HepG2 (cell line): ENCODE measurements at regions not wholly inside any gene's neighbourhood (a gene's known extent, or its start where the extent isn't known, plus 50 kb on each side); places are given as distances from the start of the nearest gene placed in this dataset.

Source experiments
- ATAC-seq: fragments of 200-7000 bp; cut with Tn5 transposase; 3 replicates; pipeline ENCODE4 v1.9.1; 2020; ENCODE audit warnings: mild to moderate bottlenecking, moderate library complexity
- BruUV-seq: library from RNA; stranded (reverse); fragments of 400-500 nt; replicated peaks from 2 replicates; lab custom pipeline; 2021; lab: Mats Ljungman, UMichigan
- CTCF ChIA-PET: fragments of 300-600 bp; formaldehyde crosslinking; extraction: SDS; loops from one replicate; lab custom pipeline; 2021; ENCODE audit warnings: low total read pairs, inconsistent platforms, low intra/inter-chr PET ratio; lab: Yijun Ruan, JAX
- POLR2A ChIA-PET: fragments of 350-600 bp; sonication (Branson Sonifier 250); formaldehyde crosslinking; loops from one replicate; lab custom pipeline; 2020; ENCODE audit warnings: antibody characterized with exemption, inconsistent platforms; lab: Yijun Ruan, JAX
- DNase-seq: peaks from one replicate; pipeline ENCODE4 v3.0.0-alpha.2; 2015; ENCODE audit warnings: low spot score
- FAIRE-seq: peaks from 3 replicates; lab custom pipeline; 2011; peaks lifted over from hg19 to GRCh38; lab: Jason Lieb, UNC
- H2AFZ ChIP-seq: one replicate; pipeline ENCODE4 v1.6.1; 2011; ENCODE audit warnings: low read length, inconsistent platforms
- H3K27ac ChIP-seq: fragments of 300-600 bp; 3 replicates; pipeline ENCODE4 v1.8.0; 2011; ENCODE audit warnings: mixed run types, mild to moderate bottlenecking, mixed read lengths, low read length, inconsistent platforms; ENCODE audit not compliant: insufficient read depth; ENCODE audit errors: extremely low read length
- H3K27me3 ChIP-seq, 2 experiments: fragments of 200-600 bp in 1 of 2; 2 replicates in 1 of 2; 3 replicates in 1 of 2; pipeline versions ENCODE4 v1.6.0 to v1.8.0; 2011; ENCODE audit warnings: low read length in 2 of 2, mild to moderate bottlenecking in 2 of 2, moderate library complexity in 2 of 2, inconsistent platforms in 1 of 2; ENCODE audit not compliant: insufficient read depth in 2 of 2, control insufficient read depth in 1 of 2
- H3K36me3 ChIP-seq, 2 experiments: fragments of 200-600 bp in 1 of 2; replicated peaks in 1 of 2; 2 replicates in 1 of 2; 3 replicates in 1 of 2; pipeline versions ENCODE4 v1.5.1 to v1.8.0; 2011; ENCODE audit warnings: low read length in 2 of 2, inconsistent platforms in 1 of 2; ENCODE audit not compliant: insufficient read depth in 2 of 2, control insufficient read depth in 1 of 2
- H3K4me1 ChIP-seq: 2 replicates; pipeline ENCODE4 v1.5.1; 2012; ENCODE audit warnings: low read length, inconsistent platforms; ENCODE audit not compliant: insufficient read depth
- H3K4me2 ChIP-seq: 2 replicates; pipeline ENCODE4 v1.6.0; 2011; ENCODE audit warnings: low read depth, low read length, inconsistent platforms
- H3K4me3 ChIP-seq, 3 experiments: fragments of 200-600 bp in 1 of 3; sonication (generic), shearing (Covaris generic) in 1 of 3; replicated peaks in 1 of 3; 2 replicates each; pipeline ENCODE4 v1.5.1; 2011 to 2016; ENCODE audit warnings: low read length in 3 of 3, inconsistent platforms in 2 of 3, low read depth in 2 of 3, mild to moderate bottlenecking in 2 of 3, control low read depth in 1 of 3, mixed read lengths in 1 of 3; ENCODE audit not compliant: insufficient read depth in 1 of 3
- H3K79me2 ChIP-seq: one replicate; pipeline ENCODE4 v1.6.1; 2011; ENCODE audit warnings: low read length, inconsistent platforms; ENCODE audit not compliant: insufficient read depth
- H3K9ac ChIP-seq: 2 replicates; pipeline ENCODE4 v1.6.0; 2011; ENCODE audit warnings: mild to moderate bottlenecking, low read depth, low read length, inconsistent platforms; ENCODE audit not compliant: insufficient read depth
- H3K9me3 ChIP-seq: 2 replicates; pipeline ENCODE4 v1.5.1; 2012; ENCODE audit warnings: mild to moderate bottlenecking, low read length
- H4K20me1 ChIP-seq: 2 replicates; pipeline ENCODE4 v1.6.0; 2011; ENCODE audit warnings: inconsistent platforms, mild to moderate bottlenecking, low read length, moderate library complexity; ENCODE audit not compliant: insufficient read depth
- CHD2 ChIP-seq: IDR thresholded peaks from 2 replicates; pipeline ENCODE4 v1.6.1; 2011; ENCODE audit warnings: low read depth, low read length, improper control_type of control experiment
- CHD4 ChIP-seq: fragments of 200-600 bp; sonication (generic); IDR thresholded peaks from 2 replicates; pipeline ENCODE4 v1.7.0; 2017; ENCODE audit warnings: mild to moderate bottlenecking, low read length, borderline replicate concordance
- GATAD2A ChIP-seq: IDR thresholded peaks from 2 replicates; pipeline ENCODE4 v1.6.1; 2016
- KAT2B ChIP-seq: fragments of 150-350 bp; IDR thresholded peaks from 2 replicates; pipeline ENCODE4 v1.6.1; 2014; ENCODE audit warnings: low read depth, low read length, borderline replicate concordance
- NCOR1 ChIP-seq: fragments of 200-600 bp; sonication (generic); IDR thresholded peaks from 2 replicates; pipeline ENCODE4 v1.7.0; 2017; ENCODE audit warnings: antibody characterized with exemption, low read length, borderline replicate concordance
- NR2F6 ChIP-seq, 2 experiments: IDR thresholded peaks; 2 replicates each; pipeline ENCODE4 v1.6.1; 2016; ENCODE audit warnings: antibody characterized with exemption in 1 of 2, mild to moderate bottlenecking in 1 of 2
- SNAPC2 ChIP-seq: sonication (generic); formaldehyde crosslinking; IDR thresholded peaks from 2 replicates; pipeline ENCODE4 v1.8.1; 2022; ENCODE audit warnings: mild to moderate bottlenecking, missing genetic modification reagents
- TCF7 ChIP-seq: sonication (generic); IDR thresholded peaks from 2 replicates; pipeline ENCODE4 v1.6.1; 2016; ENCODE audit warnings: antibody characterized with exemption, low read depth
- ZEB1 ChIP-seq: IDR thresholded peaks from 2 replicates; pipeline ENCODE4 v1.6.1; 2012; ENCODE audit warnings: mild to moderate bottlenecking, low read depth, inconsistent platforms; ENCODE audit not compliant: insufficient replicate concordance
- ZNF205 ChIP-seq: IDR thresholded peaks from 2 replicates; pipeline ENCODE4 v1.6.1; 2018; ENCODE audit warnings: missing biosample characterization, missing genetic modification reagents
- ZNF362 ChIP-seq: sonication (generic); formaldehyde crosslinking; IDR thresholded peaks from 2 replicates; pipeline ENCODE4 v1.4.0; 2020; ENCODE audit warnings: missing genetic modification reagents, mild to moderate bottlenecking, borderline replicate concordance
- ZNF570 ChIP-seq: sonication (generic); formaldehyde crosslinking; IDR thresholded peaks from 2 replicates; pipeline ENCODE4 v1.4.0; 2020; ENCODE audit warnings: mild to moderate bottlenecking, missing genetic modification reagents, borderline replicate concordance
- ZNF770 ChIP-seq: sonication (generic); formaldehyde crosslinking; IDR thresholded peaks from 2 replicates; pipeline ENCODE4 v1.5.0; 2020; ENCODE audit warnings: mild to moderate bottlenecking, missing genetic modification reagents
- in situ Hi-C: cut with HindIII; loops from 2 replicates; pipeline ENCODE4 v1.10.0; 2017; ENCODE audit warnings: low pct_unique_long_range_greater_than_20kb; ENCODE audit not compliant: extremely low pct_ligation_motif_present
- intact Hi-C: fragments of 100-400 bp; cut with micrococcal nuclease; formaldehyde crosslinking; loops from one replicate; pipeline ENCODE4 v1.10.0; 2022; ENCODE audit not compliant: unreplicated experiment
- TF ChIP-seq, protein P1 (sequence below), 2 experiments: sonication (generic) in 1 of 2; formaldehyde crosslinking in 1 of 2; IDR thresholded peaks; 2 replicates each; pipeline versions ENCODE4 v1.5.1 to v1.6.1; 2011 to 2020; ENCODE audit warnings: borderline replicate concordance in 1 of 2, low read depth in 1 of 2, low read length in 1 of 2, mild to moderate bottlenecking in 1 of 2, missing genetic modification reagents in 1 of 2, moderate library complexity in 1 of 2

GRCh38 chr5:92051741-92052140 lies 668.6 kb upstream of the ARRDC3 start:
- Histone ChIP-seq H3K36me3 (no peaks in the 10 kb centered on the region), H3K4me1 (no peaks in the 10 kb centered on the region), H3K9ac (no peak overlapping the region), H3K27ac (no peak overlapping the region), H3K27me3 (no peaks in the 10 kb centered on the region), H4K20me1 (no peaks in the 10 kb centered on the region), H3K79me2 (no peaks in the 10 kb centered on the region), H3K4me2 (no peak overlapping the region), H3K4me3 (no peak overlapping the region), H3K9me3 (no peaks in the 10 kb centered on the region), H2AFZ (no peak overlapping the region)
- TF ChIP-seq NR2F6 (IDR thresholded peaks at IDR 0.05) = no peak
- TF ChIP-seq NR2F6 (CRISPR knock-in tag; IDR thresholded peaks at IDR 0.05) = no peak
- TF ChIP-seq CHD4 = no peak
- TF ChIP-seq, protein P1, sequence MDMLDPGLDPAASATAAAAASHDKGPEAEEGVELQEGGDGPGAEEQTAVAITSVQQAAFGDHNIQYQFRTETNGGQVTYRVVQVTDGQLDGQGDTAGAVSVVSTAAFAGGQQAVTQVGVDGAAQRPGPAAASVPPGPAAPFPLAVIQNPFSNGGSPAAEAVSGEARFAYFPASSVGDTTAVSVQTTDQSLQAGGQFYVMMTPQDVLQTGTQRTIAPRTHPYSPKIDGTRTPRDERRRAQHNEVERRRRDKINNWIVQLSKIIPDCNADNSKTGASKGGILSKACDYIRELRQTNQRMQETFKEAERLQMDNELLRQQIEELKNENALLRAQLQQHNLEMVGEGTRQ (IDR thresholded peaks at IDR 0.05; ENCODE audit: low read depth, low read length) = no peak
- TF ChIP-seq, protein P1 (CRISPR knock-in tag; IDR thresholded peaks at IDR 0.05; ENCODE audit: borderline replicate concordance) = no peak
- no peak for TF ChIP-seq TCF7
- TF ChIP-seq GATAD2A = no peak
- no peak for TF ChIP-seq SNAPC2 (CRISPR knock-in tag)
- no peak for TF ChIP-seq ZNF570 (CRISPR knock-in tag)
- no peak for TF ChIP-seq NCOR1
- no peak for TF ChIP-seq ZNF362 (CRISPR knock-in tag)
- no peak for TF ChIP-seq ZEB1
- no peak for TF ChIP-seq KAT2B
- no peak for TF ChIP-seq CHD2
- TF ChIP-seq ZNF770 (CRISPR knock-in tag) = no peak
- TF ChIP-seq ZNF205 (CRISPR knock-in tag) = no peak
- CTCF ChIA-PET = no interaction called here
- ATAC-seq (no peak), DNase-seq (no peak), FAIRE-seq (no peak)
- intact Hi-C loops = no loop called here
- POLR2A ChIA-PET = no interaction called here
- in situ Hi-C loops = no loop called here
- BruUV-seq = no TSS peak
